Brain microvascular endothelial cell (primary cell): ENCODE measurements at regions not wholly inside any gene's neighbourhood (a gene's known extent, or its start where the extent isn't known, plus 50 kb on each side); places are given as distances from the start of the nearest gene placed in this dataset.

Experiments used
- DNase-seq: peaks from one replicate; pipeline ENCODE4 v3.0.0-alpha.2; 2020
- H3K27ac ChIP-seq: fragments of 250-450 bp; sonication (Bioruptor Pico); 2 replicates; pipeline ENCODE4 v1.5.1; 2020; ENCODE audit warnings: mild to moderate bottlenecking, moderate library complexity
- H3K27me3 ChIP-seq: fragments of 250-450 bp; sonication (Bioruptor Pico); replicated peaks from 2 replicates; pipeline ENCODE4 v1.5.1; 2020; ENCODE audit warnings: mild to moderate bottlenecking
- H3K36me3 ChIP-seq: fragments of 250-450 bp; sonication (Bioruptor Pico); replicated peaks from 2 replicates; pipeline ENCODE4 v1.5.1; 2020; ENCODE audit warnings: mild to moderate bottlenecking
- H3K4me3 ChIP-seq: 2 replicates; pipeline ENCODE4 v1.5.1; 2011; ENCODE audit warnings: low read depth, mild to moderate bottlenecking, control low read depth, low read length, moderate library complexity
- in situ Hi-C: cut with HindIII; loops from 2 replicates; pipeline ENCODE4 v1.10.0; 2017; ENCODE audit warnings: low sequenced_read_pairs, low pct_ligation_motif_present
- TF ChIP-seq, protein P1 (sequence below): IDR thresholded peaks from 2 replicates; pipeline ENCODE4 v1.5.1; 2011; ENCODE audit warnings: low read depth, mild to moderate bottlenecking, moderate library complexity, low read length, control low read depth, inconsistent platforms; ENCODE audit errors: missing control alignments

DNA sequence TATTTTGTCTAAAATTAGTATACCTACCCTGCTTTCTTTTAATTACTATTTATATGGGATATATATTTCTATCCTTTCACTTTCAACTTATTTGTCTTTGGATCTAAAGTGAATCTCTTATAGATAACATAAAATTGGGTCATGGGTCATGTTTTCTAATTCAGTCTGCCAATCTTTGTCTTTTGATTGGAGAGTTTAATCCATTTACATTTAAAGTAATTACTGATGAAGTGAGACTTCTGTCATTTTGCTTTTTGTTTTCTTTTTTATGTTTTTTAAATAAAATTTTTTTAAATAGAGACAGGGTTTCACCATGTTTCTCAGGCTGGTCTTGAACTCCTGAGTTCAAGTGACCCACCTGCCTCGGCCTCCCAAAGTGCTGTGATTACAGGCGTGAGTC is 50.5 kb upstream of the PRDM1 start:
- in situ Hi-C loops, result no loop called here
- no peak overlapping the region for H3K27ac ChIP-seq
- no peak for DNase-seq
- H3K36me3 ChIP-seq, result no peaks in the 10 kb centered on the region
- no peaks in the 10 kb centered on the region for H3K27me3 ChIP-seq
- no peak overlapping the region for H3K4me3 ChIP-seq
- TF ChIP-seq, protein P1, sequence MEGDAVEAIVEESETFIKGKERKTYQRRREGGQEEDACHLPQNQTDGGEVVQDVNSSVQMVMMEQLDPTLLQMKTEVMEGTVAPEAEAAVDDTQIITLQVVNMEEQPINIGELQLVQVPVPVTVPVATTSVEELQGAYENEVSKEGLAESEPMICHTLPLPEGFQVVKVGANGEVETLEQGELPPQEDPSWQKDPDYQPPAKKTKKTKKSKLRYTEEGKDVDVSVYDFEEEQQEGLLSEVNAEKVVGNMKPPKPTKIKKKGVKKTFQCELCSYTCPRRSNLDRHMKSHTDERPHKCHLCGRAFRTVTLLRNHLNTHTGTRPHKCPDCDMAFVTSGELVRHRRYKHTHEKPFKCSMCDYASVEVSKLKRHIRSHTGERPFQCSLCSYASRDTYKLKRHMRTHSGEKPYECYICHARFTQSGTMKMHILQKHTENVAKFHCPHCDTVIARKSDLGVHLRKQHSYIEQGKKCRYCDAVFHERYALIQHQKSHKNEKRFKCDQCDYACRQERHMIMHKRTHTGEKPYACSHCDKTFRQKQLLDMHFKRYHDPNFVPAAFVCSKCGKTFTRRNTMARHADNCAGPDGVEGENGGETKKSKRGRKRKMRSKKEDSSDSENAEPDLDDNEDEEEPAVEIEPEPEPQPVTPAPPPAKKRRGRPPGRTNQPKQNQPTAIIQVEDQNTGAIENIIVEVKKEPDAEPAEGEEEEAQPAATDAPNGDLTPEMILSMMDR, result no peak

DNA sequence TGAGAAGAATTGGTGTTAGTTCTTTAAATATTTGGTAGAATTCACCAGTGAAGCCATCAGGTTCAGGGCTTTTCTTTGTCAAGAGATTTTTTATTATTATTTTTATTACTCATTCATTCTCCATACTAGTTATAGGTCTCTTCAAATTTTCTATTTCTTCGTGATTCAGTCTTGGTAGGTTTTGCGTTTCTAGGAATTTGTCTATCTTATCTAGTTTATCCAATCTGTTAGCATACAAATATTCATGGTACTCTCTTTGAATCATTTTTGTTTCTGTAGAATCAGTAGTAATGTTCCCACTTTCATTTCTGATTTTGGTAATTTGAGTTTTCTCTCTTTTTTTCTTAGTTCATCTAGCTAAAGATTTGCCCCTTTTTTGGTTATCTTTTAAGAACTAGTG is 52.3 kb upstream of the PRDM1 start:
- no peaks in the 10 kb centered on the region for H3K36me3 ChIP-seq
- H3K27ac ChIP-seq, result no peak overlapping the region
- no peaks in the 10 kb centered on the region for H3K27me3 ChIP-seq
- no peak for DNase-seq
- no peak overlapping the region for H3K4me3 ChIP-seq
- TF ChIP-seq, protein P1, result no peak
- in situ Hi-C loops, result no loop called here

DNA sequence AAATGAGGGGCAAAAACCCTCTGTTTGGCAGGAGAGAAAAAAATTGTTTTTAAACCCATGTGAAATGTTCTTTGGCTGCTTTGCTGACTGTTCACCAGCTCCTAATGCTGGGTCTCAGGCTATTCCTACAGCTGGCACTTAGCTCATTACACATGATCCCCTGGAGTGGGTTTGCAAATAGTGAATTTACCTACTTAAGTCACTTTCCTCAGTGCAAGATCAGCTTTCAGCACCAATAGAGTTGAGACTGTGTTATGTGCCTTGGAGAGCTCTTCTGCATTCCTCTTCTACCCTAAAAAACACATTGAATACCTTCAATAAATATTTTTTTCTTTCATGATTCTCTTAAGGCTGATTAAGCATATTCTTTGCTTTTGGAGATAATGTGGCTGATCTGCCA is 58.4 kb upstream of the PRDM1 start:
- H3K27ac ChIP-seq, result no peak overlapping the region
- TF ChIP-seq, protein P1, result no peak
- in situ Hi-C loops, result no loop called here
- no peak for DNase-seq
- H3K27me3 ChIP-seq, result no peaks in the 10 kb centered on the region
- no peaks in the 10 kb centered on the region for H3K36me3 ChIP-seq
- no peak overlapping the region for H3K4me3 ChIP-seq

DNA sequence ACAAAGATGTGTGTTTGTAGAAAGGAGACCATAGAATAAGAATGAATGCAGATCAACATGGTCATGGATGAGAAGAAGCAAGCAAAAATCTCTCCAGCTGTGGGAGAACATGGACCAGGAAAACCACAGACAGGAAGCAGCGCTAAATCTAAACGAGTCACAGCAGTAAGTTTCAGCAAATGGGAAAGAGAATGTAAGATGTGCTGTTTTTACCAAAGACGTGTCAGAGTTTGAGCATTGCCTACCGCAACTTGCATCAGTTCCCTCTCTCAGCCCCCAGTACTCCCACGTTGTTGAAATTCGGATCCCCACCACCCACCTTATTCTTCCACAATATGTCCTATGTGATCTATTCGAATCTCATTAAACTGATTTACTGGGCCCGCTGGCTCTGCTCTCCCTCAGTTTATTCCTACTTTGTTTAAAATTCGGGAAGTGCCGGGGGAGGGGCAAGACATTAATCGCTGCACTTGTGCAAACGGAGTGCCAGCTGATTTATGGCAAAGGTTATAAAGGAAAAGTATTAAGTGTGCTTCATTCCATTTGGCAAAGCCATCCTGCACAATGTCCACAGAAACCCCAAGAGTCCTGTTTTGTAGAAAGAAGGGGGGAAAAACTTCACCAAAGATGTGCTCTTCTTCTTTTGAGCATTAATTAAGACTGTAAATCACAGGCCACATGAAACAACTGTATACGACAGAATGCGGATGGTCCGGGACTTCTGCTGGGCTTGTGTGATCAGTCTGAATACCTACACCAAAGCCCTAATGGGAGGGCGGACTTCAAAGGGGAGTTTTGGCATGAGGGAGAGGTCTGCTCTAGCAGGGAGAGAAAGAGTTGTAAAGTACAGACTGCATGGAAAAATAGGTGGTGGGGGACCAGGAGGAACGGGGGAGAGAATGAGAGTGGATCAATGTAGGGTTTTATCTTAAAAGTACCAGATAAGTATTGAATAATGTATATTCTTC is 59.1 kb upstream of the PRDM1 start:
- DNase-seq, result no peak
- TF ChIP-seq, protein P1, result no peak
- H3K4me3 ChIP-seq, result no peak overlapping the region
- H3K27ac ChIP-seq, result no peak overlapping the region
- no peaks in the 10 kb centered on the region for H3K27me3 ChIP-seq
- H3K36me3 ChIP-seq, result no peaks in the 10 kb centered on the region
- in situ Hi-C loops, result no loop called here

DNA sequence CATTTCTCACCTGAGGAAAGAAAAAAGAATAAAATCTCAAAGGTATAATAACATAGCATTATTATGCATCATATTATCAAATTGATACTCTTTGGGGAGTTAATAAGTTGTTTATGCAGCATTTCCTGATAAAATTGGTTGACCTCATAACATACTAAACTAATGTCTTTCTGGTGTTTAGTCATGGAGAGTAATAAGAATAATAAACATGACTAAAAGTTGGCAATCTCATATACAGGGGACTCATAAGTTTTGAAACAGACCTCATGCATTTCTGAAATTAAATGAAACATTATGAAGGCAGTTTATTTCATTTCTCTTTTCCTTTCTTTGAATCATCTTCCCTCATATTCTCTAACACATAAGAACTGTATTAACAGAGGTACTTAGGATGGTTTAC is 60.5 kb upstream of the PRDM1 start:
- Histone ChIP-seq H3K27ac (no peak overlapping the region), H3K4me3 (no peak overlapping the region), H3K27me3 (no peaks in the 10 kb centered on the region), H3K36me3 (no peaks in the 10 kb centered on the region)
- in situ Hi-C loops, result no loop called here
- TF ChIP-seq, protein P1, result no peak
- DNase-seq, result no peak
